K562 (cell line): ENCODE measurements at regions not wholly inside any gene's neighbourhood (a gene's known extent, or its start where the extent isn't known, plus 50 kb on each side); places are given as distances from the start of the nearest gene placed in this dataset.

ENCODE experiments used
- ATAC-seq: fragments of 200-7000 bp; cut with Tn5 transposase; 3 replicates; pipeline ENCODE4 v1.9.1; 2020; ENCODE audit warnings: moderate library complexity
- BruUV-seq: library from RNA; stranded (reverse); fragments of 400-500 nt; replicated peaks from 2 replicates; lab custom pipeline; 2021; lab: Mats Ljungman, UMichigan
- CTCF ChIA-PET: fragments of 300-600 bp; formaldehyde crosslinking; extraction: SDS; loops from one replicate; lab custom pipeline; 2021; ENCODE audit warnings: low intra/inter-chr PET ratio; lab: Yijun Ruan, JAX
- POLR2A ChIA-PET: fragments of 300-600, 350-650 bp; sonication (Branson Sonifier 250); formaldehyde crosslinking; extraction: SDS; loops from one replicate; lab custom pipeline; 2021; ENCODE audit warnings: antibody characterized with exemption, inconsistent platforms; lab: Yijun Ruan, JAX
- DNase-seq, 4 experiments: peaks; one replicate each; pipeline versions ENCODE4 v3.0.0 to v3.0.0-alpha.2; 2011 to 2018; ENCODE audit warnings: low spot score in 3 of 4, mixed read lengths in 3 of 4; ENCODE audit errors: extremely low read depth in 1 of 4
- FAIRE-seq: peaks from 2 replicates; lab custom pipeline; 2011; peaks lifted over from hg19 to GRCh38; lab: Jason Lieb, UNC
- H2AFZ ChIP-seq: 2 replicates; pipeline ENCODE4 v1.6.0; 2011; ENCODE audit warnings: low read depth, low read length, control low read depth, inconsistent platforms
- H3K27ac ChIP-seq: fragments of 200-600 bp; 3 replicates; pipeline ENCODE4 v1.8.0; 2011; ENCODE audit warnings: low read depth, mild to moderate bottlenecking, control low read depth, inconsistent platforms, low read length, moderate library complexity, mixed read lengths; ENCODE audit errors: extremely low read depth
- H3K27me3 ChIP-seq, 2 experiments: fragments of 300-600 bp in 1 of 2; 2 replicates in 1 of 2; 3 replicates in 1 of 2; pipeline versions ENCODE4 v1.6.0 to v1.8.0; 2011; ENCODE audit warnings: inconsistent platforms in 2 of 2, low read length in 2 of 2, mild to moderate bottlenecking in 1 of 2, mixed read lengths in 1 of 2, moderate library complexity in 1 of 2; ENCODE audit not compliant: control insufficient read depth in 2 of 2, insufficient read depth in 2 of 2
- H3K36me3 ChIP-seq: fragments of 300-600 bp; 3 replicates; pipeline ENCODE4 v1.8.0; 2011; ENCODE audit warnings: mild to moderate bottlenecking, low read length, inconsistent platforms; ENCODE audit not compliant: control insufficient read depth, insufficient read depth
- H3K4me1 ChIP-seq, 2 experiments: fragments of 200-600 bp in 1 of 2; replicated peaks in 1 of 2; 2 replicates in 1 of 2; 3 replicates in 1 of 2; pipeline versions ENCODE4 v1.5.1 to v1.8.0; 2011; ENCODE audit warnings: inconsistent platforms in 2 of 2, low read length in 2 of 2, mild to moderate bottlenecking in 1 of 2, mixed read lengths in 1 of 2, moderate library complexity in 1 of 2; ENCODE audit not compliant: control insufficient read depth in 2 of 2, insufficient read depth in 2 of 2
- H3K4me2 ChIP-seq: 2 replicates; pipeline ENCODE4 v1.6.1; 2011; ENCODE audit warnings: low read length, control low read depth, inconsistent platforms, mixed read lengths; ENCODE audit not compliant: insufficient read depth
- H3K4me3 ChIP-seq: fragments of 200-600 bp; sonication (generic), shearing (Covaris generic); 2 replicates; pipeline ENCODE4 v1.5.1; 2016; ENCODE audit warnings: control low read depth, inconsistent platforms
- H3K79me2 ChIP-seq: fragments of 200-600 bp; 3 replicates; pipeline ENCODE4 v1.8.0; 2011; ENCODE audit warnings: low read length, inconsistent platforms; ENCODE audit not compliant: control insufficient read depth, insufficient read depth
- H3K9ac ChIP-seq, 2 experiments: 2 replicates each; pipeline versions ENCODE4 v1.6.0 to v1.6.1; 2011; ENCODE audit warnings: low read depth in 2 of 2, low read length in 2 of 2, control low read depth in 1 of 2, inconsistent platforms in 1 of 2, mild to moderate bottlenecking in 1 of 2, mixed read lengths in 1 of 2; ENCODE audit not compliant: insufficient read depth in 1 of 2
- H3K9me1 ChIP-seq: one replicate; pipeline ENCODE4 v1.6.0; 2011; ENCODE audit warnings: inconsistent platforms, mild to moderate bottlenecking, low read length, moderate library complexity; ENCODE audit not compliant: control insufficient read depth, insufficient read depth
- H3K9me3 ChIP-seq: replicated peaks from 2 replicates; pipeline ENCODE4 v1.5.1; 2011; ENCODE audit warnings: low read depth, low read length, inconsistent platforms; ENCODE audit not compliant: control insufficient read depth, insufficient read depth
- H4K20me1 ChIP-seq: replicated peaks from 2 replicates; pipeline ENCODE4 v1.6.1; 2011; ENCODE audit warnings: low read length, inconsistent platforms, mixed read lengths; ENCODE audit not compliant: control insufficient read depth, insufficient read depth
- CTCF ChIP-seq, 3 experiments: IDR thresholded peaks in 2 of 3; conservative IDR thresholded peaks in 1 of 3; 2 replicates each; pipeline ENCODE4 v1.5.1; 2011 to 2012; ENCODE audit warnings: low read length in 3 of 3, mild to moderate bottlenecking in 3 of 3, control low read depth in 2 of 3, improper control_type of control experiment in 1 of 3, inconsistent platforms in 1 of 3, low read depth in 1 of 3, mixed read lengths in 1 of 3, moderate library complexity in 1 of 3; ENCODE audit not compliant: insufficient read depth in 2 of 3
- ELF4 ChIP-seq: fragments of 450-650 bp; formaldehyde crosslinking; IDR thresholded peaks from 2 replicates; pipeline ENCODE4 v1.4.0; 2022; ENCODE audit warnings: missing genetic modification characterization
- HMBOX1 ChIP-seq: sonication (generic); IDR thresholded peaks from 2 replicates; pipeline ENCODE4 v1.6.1; 2016
- NR1H2 ChIP-seq: sonication (generic); formaldehyde crosslinking; IDR thresholded peaks from 2 replicates; pipeline ENCODE4 v1.4.0; 2020; ENCODE audit warnings: mild to moderate bottlenecking, missing genetic modification reagents
- STAT5A ChIP-seq: IDR thresholded peaks from 2 replicates; pipeline ENCODE4 v1.6.1; 2012; ENCODE audit warnings: low read length, inconsistent platforms, borderline replicate concordance
- TCF7 ChIP-seq: sonication (generic); IDR thresholded peaks from 2 replicates; pipeline ENCODE4 v1.6.1; 2016; ENCODE audit warnings: antibody characterized with exemption, borderline replicate concordance
- TEAD1 ChIP-seq, 2 experiments: fragments of 450-650 bp in 1 of 2; sonication (generic) in 1 of 2; formaldehyde crosslinking; IDR thresholded peaks; 2 replicates each; pipeline versions ENCODE4 v1.4.0 to v1.8.0; 2020 to 2022; ENCODE audit warnings: mild to moderate bottlenecking in 2 of 2, missing genetic modification reagents in 1 of 2
- ZNF146 ChIP-seq: IDR thresholded peaks from one replicate; pipeline ENCODE4 v1.6.1; 2018; ENCODE audit warnings: missing compliant biosample characterization; ENCODE audit not compliant: unreplicated experiment
- ZNF76 ChIP-seq: fragments of 250-450 bp; sonication (Bioruptor Pico); IDR thresholded peaks from 2 replicates; pipeline ENCODE4 v1.4.0; 2020; ENCODE audit warnings: mild to moderate bottlenecking, moderate library complexity, borderline replicate concordance
- WGBS: fragments of 100-300 bp; shearing (Covaris generic); methylation state at CpG from one replicate; pipeline ENCODE4 v1.1.6; 2016; ENCODE audit warnings: low coverage, mixed read lengths; ENCODE audit not compliant: insufficient coverage; ENCODE audit errors: missing lambda C conversion rate; 5-methylcytosine and 5-hydroxymethylcytosine counted together
- in situ Hi-C: fragments of 300-500 bp; cut with MboI; formaldehyde crosslinking; loops from 4 replicates; pipeline ENCODE4 v1.15.0; 2018; ENCODE audit warnings: inconsistent platforms, mixed read lengths
- intact Hi-C: fragments of 100-400 bp; cut with micrococcal nuclease; formaldehyde crosslinking; loops from 2 replicates; pipeline ENCODE4 v1.14.2; 2022

GRCh38 chrX:88135735-88136134 is 611.3 kb upstream of the CPXCR1 start:
- no peaks in the 10 kb centered on the region for H3K9me3 ChIP-seq
- no peaks in the 10 kb centered on the region for H3K27me3 ChIP-seq
- H4K20me1 ChIP-seq = no peaks in the 10 kb centered on the region
- no TSS peak for BruUV-seq
- intact Hi-C loops (no loop called here), in situ Hi-C loops (no loop called here)
- no peaks in the 10 kb centered on the region for H3K36me3 ChIP-seq
- DNase-seq (no peak), FAIRE-seq (no peak), ATAC-seq (no peak)
- H3K4me3 ChIP-seq = no peak overlapping the region
- H3K9ac ChIP-seq = no peak overlapping the region
- H3K9me1 ChIP-seq = no peaks in the 10 kb centered on the region
- no peak overlapping the region for H2AFZ ChIP-seq
- WGBS = 0% methylated on average over 3 of the region's 3 CpGs
- H3K4me2 ChIP-seq = no peak overlapping the region
- ChIA-PET CTCF (no interaction called here), POLR2A (no interaction called here)
- H3K79me2 ChIP-seq = no peaks in the 10 kb centered on the region
- H3K27ac ChIP-seq = no peak overlapping the region
- TF ChIP-seq ZNF146 (CRISPR knock-in tag) = no peak
- TF ChIP-seq CTCF (IDR thresholded peaks at IDR 0.05 in 2 of 3, conservative IDR thresholded peaks at IDR 0.05 in 1 of 3; ENCODE audit: insufficient read depth in 2 of 3, low read depth in 1 of 3, low read length in 3 of 3) = 0 out of 6 replicates have a peak, but pooled peaks of 1 of the 3 experiments have one; percentile 7
- no peaks in the 10 kb centered on the region for H3K4me1 ChIP-seq

- no peaks in the 10 kb centered on the region for H3K79me2 ChIP-seq
- no peaks in the 10 kb centered on the region for H3K4me1 ChIP-seq
- H3K27ac ChIP-seq = no peak overlapping the region
- no peak overlapping the region for H2AFZ ChIP-seq
- no TSS peak for BruUV-seq
- H3K27me3 ChIP-seq = no peaks in the 10 kb centered on the region
- no peak for TF ChIP-seq STAT5A
- TF ChIP-seq HMBOX1 = no peak
- no peak for TF ChIP-seq TEAD1 (CRISPR knock-in tag; IDR thresholded peaks at IDR 0.05)
- TF ChIP-seq TCF7 = no peak
- TF ChIP-seq ELF4 (CRISPR knock-in tag) = no peak
- no peak for TF ChIP-seq NR1H2 (CRISPR knock-in tag)
- no peak for TF ChIP-seq ZNF76
- H3K9me3 ChIP-seq = no peaks in the 10 kb centered on the region
- no peaks in the 10 kb centered on the region for H4K20me1 ChIP-seq
- H3K9me1 ChIP-seq = no peaks in the 10 kb centered on the region
- FAIRE-seq (no peak), DNase-seq (no peak), ATAC-seq (no peak)
- ChIA-PET POLR2A (no interaction called here), CTCF (no interaction called here)
- intact Hi-C loops (no loop called here), in situ Hi-C loops (no loop called here)
- no peak overlapping the region for H3K4me3 ChIP-seq
- 0% methylated on average over 3 of the region's 3 CpGs for WGBS
- no peaks in the 10 kb centered on the region for H3K36me3 ChIP-seq
- H3K4me2 ChIP-seq = no peak overlapping the region
- no peak overlapping the region for H3K9ac ChIP-seq
These were observed 610.7 kb upstream of the CPXCR1 start for GRCh38 chrX:88136328-88136727.
